CD14-positive monocyte (primary cell): ENCODE measurements at regions not wholly inside any gene's neighbourhood (a gene's known extent, or its start where the extent isn't known, plus 50 kb on each side); places are given as distances from the start of the nearest gene placed in this dataset.

ENCODE experiments used
- DNase-seq, 3 donors: peaks; one replicate each; pipeline ENCODE4 v3.0.0-alpha.2; 2011 to 2022
- H2AFZ ChIP-seq: 2 replicates; pipeline ENCODE4 v1.6.0; 2012; ENCODE audit warnings: mild to moderate bottlenecking, low read depth, low read length, inconsistent platforms; ENCODE audit not compliant: insufficient read depth, poor library complexity, severe bottlenecking
- H3K27ac ChIP-seq, 2 donors: 1 replicate in 1 of 2; 2 replicates in 1 of 2; pipeline ENCODE4 v1.5.1; 2012 to 2013; ENCODE audit warnings: low read length in 2 of 2, control low read depth in 1 of 2, inconsistent platforms in 1 of 2, low read depth in 1 of 2, mild to moderate bottlenecking in 1 of 2
- H3K27me3 ChIP-seq, 2 donors: one replicate each; pipeline versions ENCODE4 v1.6.0 to v1.6.1; 2011 to 2013; ENCODE audit warnings: low read length in 2 of 2; ENCODE audit not compliant: control insufficient read depth in 2 of 2, insufficient read depth in 2 of 2
- H3K36me3 ChIP-seq, 2 donors: replicated peaks in 1 of 2; 1 replicate in 1 of 2; 2 replicates in 1 of 2; pipeline versions ENCODE4 v1.5.1 to v1.6.1; 2012 to 2013; ENCODE audit warnings: low read length in 2 of 2, control low read depth in 1 of 2, inconsistent platforms in 1 of 2, mild to moderate bottlenecking in 1 of 2; ENCODE audit not compliant: insufficient read depth in 2 of 2, control insufficient read depth in 1 of 2
- H3K4me1 ChIP-seq, 2 donors: 1 replicate in 1 of 2; 2 replicates in 1 of 2; pipeline versions ENCODE4 v1.5.1 to v1.6.1; 2012 to 2013; ENCODE audit warnings: low read length in 2 of 2, control low read depth in 1 of 2, inconsistent platforms in 1 of 2, mild to moderate bottlenecking in 1 of 2, moderate library complexity in 1 of 2; ENCODE audit not compliant: insufficient read depth in 2 of 2, control insufficient read depth in 1 of 2
- H3K4me2 ChIP-seq: replicated peaks from 2 replicates; pipeline ENCODE3; 2012; ENCODE audit warnings: low read length, moderate library complexity, mild to moderate bottlenecking; ENCODE audit not compliant: poor library complexity, severe bottlenecking; ENCODE audit errors: extremely low read depth
- H3K4me3 ChIP-seq, 3 experiments: fragments of 200-600 bp in 1 of 3; sonication (generic) in 1 of 3; replicated peaks in 1 of 3; 1 replicate in 2 of 3; 2 replicates in 1 of 3; pipeline ENCODE4 v1.5.1; 2011 to 2013; ENCODE audit warnings: low read length in 3 of 3, mild to moderate bottlenecking in 3 of 3, control low read depth in 2 of 3, low read depth in 2 of 3, inconsistent platforms in 1 of 3, moderate library complexity in 1 of 3
- H3K79me2 ChIP-seq: 2 replicates; pipeline ENCODE4 v1.6.0; 2012; ENCODE audit warnings: mild to moderate bottlenecking, control low read depth, inconsistent platforms, low read length, moderate library complexity; ENCODE audit not compliant: insufficient read depth
- H3K9ac ChIP-seq: 2 replicates; pipeline ENCODE4 v1.6.0; 2017; ENCODE audit warnings: low read length, mild to moderate bottlenecking; ENCODE audit not compliant: insufficient read depth, poor library complexity, severe bottlenecking
- H3K9me3 ChIP-seq, 2 donors: replicated peaks in 1 of 2; 1 replicate in 1 of 2; 2 replicates in 1 of 2; pipeline versions ENCODE4 v1.5.1 to v1.6.1; 2012 to 2013; ENCODE audit warnings: low read length in 2 of 2, control low read depth in 1 of 2; ENCODE audit not compliant: control insufficient read depth in 1 of 2, insufficient read depth in 1 of 2
- H4K20me1 ChIP-seq: 2 replicates; pipeline ENCODE4 v1.6.0; 2012; ENCODE audit warnings: mild to moderate bottlenecking, low read length, control low read depth, moderate library complexity; ENCODE audit not compliant: insufficient read depth
- H3K27ac Mint-ChIP-seq, 7 donors: one replicate each; pipeline ENCODE4 v1.8.0; 2020; ENCODE audit warnings: mild to moderate bottlenecking in 7 of 7, mixed read lengths in 7 of 7, moderate library complexity in 6 of 7, inconsistent platforms in 2 of 7
- H3K27me3 Mint-ChIP-seq, 3 donors: one replicate each; pipeline ENCODE4 v1.8.0; 2021 to 2022; ENCODE audit warnings: low read depth in 3 of 3, mild to moderate bottlenecking in 3 of 3, mixed read lengths in 3 of 3, moderate library complexity in 3 of 3, inconsistent platforms in 1 of 3
- H3K36me3 Mint-ChIP-seq, 2 donors: one replicate each; pipeline ENCODE4 v1.8.0; 2020; ENCODE audit warnings: mixed read lengths in 2 of 2, inconsistent platforms in 1 of 2, mild to moderate bottlenecking in 1 of 2
- H3K4me1 Mint-ChIP-seq: one replicate; pipeline ENCODE4 v1.8.0; 2020; ENCODE audit warnings: mild to moderate bottlenecking, mixed read lengths
- H3K4me3 Mint-ChIP-seq, 2 donors: one replicate each; pipeline ENCODE4 v1.8.0; 2020; ENCODE audit warnings: mild to moderate bottlenecking in 2 of 2, mixed read lengths in 2 of 2, moderate library complexity in 1 of 2
- H3K9me3 Mint-ChIP-seq, 7 donors: one replicate each; pipeline ENCODE4 v1.8.0; 2020 to 2022; ENCODE audit warnings: mixed read lengths in 7 of 7, mild to moderate bottlenecking in 6 of 7, moderate library complexity in 6 of 7, inconsistent platforms in 2 of 7
- CTCF ChIP-seq: fragments of 200-600 bp; IDR thresholded peaks from one replicate; pipeline ENCODE4 v1.8.0; 2022; ENCODE audit warnings: antibody characterized with exemption, mild to moderate bottlenecking
- WGBS: methylation state at CpG from one replicate; pipeline ENCODE4 v1.1.5; 2013; ENCODE audit warnings: missing lambda C conversion rate; ENCODE audit not compliant: insufficient coverage; 5-methylcytosine and 5-hydroxymethylcytosine counted together
- intact Hi-C, 2 donors: fragments of 100-400 bp; cut with micrococcal nuclease; formaldehyde crosslinking; loops; one replicate each; pipeline versions ENCODE4 v1.15.0 to v1.15.1; 2023

- WGBS, result 100% methylated on average over 1 of the region's 4 CpGs
- peak overlapping the region; percentile 4 for H2AFZ ChIP-seq
- peaks cover 0 to 5% (median 0%) of the 10 kb centered on the region in 7 donors for H3K9me3 Mint-ChIP-seq
These were observed 220.3 kb downstream of the ALDH8A1 start for GRCh38 chr6:134729561-134729960.

GRCh38 chr6:134727081-134727480, 222.8 kb downstream of the ALDH8A1 start:
- TF ChIP-seq CTCF, result no peak
- H3K27me3 ChIP-seq, result no peaks in the 10 kb centered on the region
- H3K9ac ChIP-seq, result no peak overlapping the region
- no peaks in the 10 kb centered on the region for H3K36me3 ChIP-seq
- H3K79me2 ChIP-seq, result no peaks in the 10 kb centered on the region
- no peak overlapping the region for H3K27ac ChIP-seq
- H3K4me2 ChIP-seq, result no peak overlapping the region
- no peak for DNase-seq
- no peak overlapping the region for H3K4me3 ChIP-seq
- H3K36me3 Mint-ChIP-seq, result no peaks in the 10 kb centered on the region
- intact Hi-C loops, result no loop called here
- peak overlapping the region in 1 of 7 donors; percentile 10 for H3K27ac Mint-ChIP-seq
- H2AFZ ChIP-seq, result no peak overlapping the region
- no peaks in the 10 kb centered on the region for H4K20me1 ChIP-seq
- no peaks in the 10 kb centered on the region for H3K9me3 ChIP-seq
- peaks cover 31 to 32% of the 10 kb centered on the region in 2 donors for H3K4me1 ChIP-seq
- WGBS, result no CpG with 5 or more reads among the region's 2 CpGs
- H3K4me3 Mint-ChIP-seq, result no peak overlapping the region
- peaks cover 0 to 4% (median 0%) of the 10 kb centered on the region in 3 donors for H3K27me3 Mint-ChIP-seq
- peaks cover 49% of the 10 kb centered on the region for H3K4me1 Mint-ChIP-seq
- peaks cover 0 to 5% (median 0%) of the 10 kb centered on the region in 7 donors for H3K9me3 Mint-ChIP-seq

More at GRCh38 chr6:134729561-134729960, 220.3 kb downstream of the ALDH8A1 start:
- peak overlapping the region in 1 of 7 donors; percentile 13 for H3K27ac Mint-ChIP-seq
- H3K36me3 Mint-ChIP-seq, result no peaks in the 10 kb centered on the region
- Histone ChIP-seq H4K20me1 (no peaks in the 10 kb centered on the region), H3K79me2 (no peaks in the 10 kb centered on the region), H3K9ac (no peak overlapping the region), H3K27ac (no peak overlapping the region), H3K27me3 (no peaks in the 10 kb centered on the region), H3K4me3 (no peak overlapping the region), H3K4me2 (no peak overlapping the region), H3K9me3 (no peaks in the 10 kb centered on the region), H3K36me3 (no peaks in the 10 kb centered on the region), H3K4me1 (peaks cover 32 to 36% of the 10 kb centered on the region in 2 donors)
- TF ChIP-seq CTCF, result no peak
- H3K4me3 Mint-ChIP-seq, result no peak overlapping the region
- intact Hi-C loops, result no loop called here
- H3K4me1 Mint-ChIP-seq, result peaks cover 45% of the 10 kb centered on the region
- peaks cover 0 to 4% (median 0%) of the 10 kb centered on the region in 3 donors for H3K27me3 Mint-ChIP-seq
- DNase-seq, result no peak
